ENCODE measurements at regions not wholly inside any gene's neighbourhood (a gene's known extent, or its start where the extent isn't known, plus 50 kb on each side); places are given as distances from the start of the nearest gene placed in this dataset.

DNA sequence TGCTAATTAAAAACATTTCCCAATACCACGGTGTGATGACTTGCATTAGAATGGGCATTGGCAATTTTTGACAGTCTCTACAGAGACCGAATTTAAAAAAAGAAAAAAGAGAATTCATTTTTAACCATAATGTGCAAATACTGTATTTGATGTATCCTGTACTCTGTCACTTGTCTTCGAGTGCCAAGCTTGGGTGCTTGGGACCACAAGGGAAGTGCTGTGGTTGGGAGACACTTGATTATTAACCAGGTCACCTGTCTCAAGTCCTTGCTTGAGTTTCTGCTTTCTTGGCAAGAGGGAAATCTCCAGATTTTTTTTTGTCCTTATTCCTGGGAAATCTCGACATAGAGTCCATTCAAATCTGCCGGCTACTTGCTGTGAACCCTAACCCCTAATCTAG is 209.0 kb downstream of the MC4R start:
- H3K4me3 ChIP-seq (ENCODE audit: low read depth, low read length) = no peak overlapping the region
- TF ChIP-seq, protein P1, sequence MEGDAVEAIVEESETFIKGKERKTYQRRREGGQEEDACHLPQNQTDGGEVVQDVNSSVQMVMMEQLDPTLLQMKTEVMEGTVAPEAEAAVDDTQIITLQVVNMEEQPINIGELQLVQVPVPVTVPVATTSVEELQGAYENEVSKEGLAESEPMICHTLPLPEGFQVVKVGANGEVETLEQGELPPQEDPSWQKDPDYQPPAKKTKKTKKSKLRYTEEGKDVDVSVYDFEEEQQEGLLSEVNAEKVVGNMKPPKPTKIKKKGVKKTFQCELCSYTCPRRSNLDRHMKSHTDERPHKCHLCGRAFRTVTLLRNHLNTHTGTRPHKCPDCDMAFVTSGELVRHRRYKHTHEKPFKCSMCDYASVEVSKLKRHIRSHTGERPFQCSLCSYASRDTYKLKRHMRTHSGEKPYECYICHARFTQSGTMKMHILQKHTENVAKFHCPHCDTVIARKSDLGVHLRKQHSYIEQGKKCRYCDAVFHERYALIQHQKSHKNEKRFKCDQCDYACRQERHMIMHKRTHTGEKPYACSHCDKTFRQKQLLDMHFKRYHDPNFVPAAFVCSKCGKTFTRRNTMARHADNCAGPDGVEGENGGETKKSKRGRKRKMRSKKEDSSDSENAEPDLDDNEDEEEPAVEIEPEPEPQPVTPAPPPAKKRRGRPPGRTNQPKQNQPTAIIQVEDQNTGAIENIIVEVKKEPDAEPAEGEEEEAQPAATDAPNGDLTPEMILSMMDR (IDR thresholded peaks at IDR 0.05; ENCODE audit: low read depth, low read length) = no peak

DNA sequence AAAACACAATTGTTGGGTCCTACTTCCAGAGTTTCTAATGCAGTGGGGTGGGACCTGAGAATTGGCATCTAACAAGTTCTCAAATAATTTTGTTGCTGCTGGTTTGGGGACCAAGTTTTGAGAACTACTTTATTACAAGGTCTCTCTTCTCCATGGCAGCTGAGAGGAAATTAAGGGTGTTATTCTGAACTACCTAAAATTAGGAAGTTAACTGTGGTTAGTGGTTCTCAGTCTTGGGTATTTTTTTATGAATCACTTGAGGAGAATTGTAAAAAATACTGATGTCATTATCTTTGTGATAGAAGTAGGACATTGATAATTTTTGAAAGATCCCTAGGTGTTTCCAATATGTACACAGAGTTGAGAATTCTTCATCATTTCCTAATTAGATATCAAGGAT is 210.2 kb downstream of the MC4R start:
- TF ChIP-seq, protein P1 (IDR thresholded peaks at IDR 0.05; ENCODE audit: low read depth, low read length) = no peak
- H3K4me3 ChIP-seq (ENCODE audit: low read depth, low read length) = no peak overlapping the region

DNA sequence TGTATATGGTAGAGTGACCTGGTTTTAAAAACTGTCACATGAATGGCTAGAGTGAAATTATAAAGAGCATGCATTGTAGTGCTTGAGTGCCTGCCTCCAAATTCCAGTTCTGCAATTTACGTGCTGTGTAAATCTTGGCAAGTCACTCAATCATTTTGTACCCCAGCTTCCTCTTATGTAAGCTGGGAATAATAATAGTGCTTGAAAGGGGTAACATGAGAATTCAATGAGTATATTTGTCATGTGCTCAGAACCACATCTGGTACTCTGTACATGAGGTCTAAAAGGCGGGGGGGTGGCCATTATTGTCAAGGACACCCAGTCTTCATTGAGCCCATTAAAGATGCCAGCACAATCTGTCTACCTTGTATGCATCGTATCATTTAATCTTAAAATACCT is 214.8 kb downstream of the MC4R start:
- no peak overlapping the region for H3K4me3 ChIP-seq (ENCODE audit: low read depth, low read length)
- TF ChIP-seq, protein P1 (IDR thresholded peaks at IDR 0.05; ENCODE audit: low read depth, low read length) = no peak

DNA sequence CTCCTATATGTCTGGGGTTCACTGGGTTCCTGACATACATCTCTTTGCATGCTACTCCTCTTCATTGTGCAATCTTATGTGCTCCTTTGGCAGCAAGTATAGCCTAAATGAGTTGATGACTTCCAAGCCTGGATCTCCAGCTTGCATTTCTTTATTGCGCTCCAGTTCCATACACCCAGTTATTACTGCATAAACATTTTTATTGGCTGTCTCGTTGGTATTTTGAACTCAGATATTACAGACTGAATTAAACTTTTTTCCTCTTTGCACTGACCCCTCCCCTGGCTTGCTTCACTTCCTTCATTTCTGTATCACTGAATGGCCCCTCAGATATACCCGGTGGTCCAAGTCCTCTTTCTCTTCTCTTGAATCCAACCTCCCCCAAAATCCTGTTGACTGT is 219.2 kb downstream of the MC4R start:
- no peak overlapping the region for H3K4me3 ChIP-seq (ENCODE audit: low read depth, low read length)

DNA sequence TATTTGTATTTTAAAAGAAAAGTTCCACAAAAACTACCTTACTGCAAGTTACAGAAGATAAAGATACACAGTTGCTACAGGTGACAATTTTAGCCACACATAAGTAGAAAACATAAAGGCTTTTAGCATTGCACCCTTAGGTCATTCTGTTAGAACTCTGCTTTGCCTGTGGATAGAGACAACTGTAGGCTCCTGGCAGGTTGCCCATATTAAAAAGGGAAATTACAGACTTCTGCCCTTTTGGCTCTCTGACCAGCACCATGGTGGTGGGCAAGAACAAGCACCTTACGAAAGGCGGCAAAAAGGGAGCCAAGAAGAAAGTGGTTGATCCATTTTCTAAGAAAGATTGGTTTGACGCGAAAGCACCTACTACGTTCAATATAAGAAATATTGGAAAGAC is 223.3 kb downstream of the MC4R start:
- TF ChIP-seq, protein P1 (IDR thresholded peaks at IDR 0.05; ENCODE audit: low read depth, low read length) = no peak
- no peak overlapping the region for H3K4me3 ChIP-seq (ENCODE audit: low read depth, low read length)

More for the DNA sequence above, 219.2 kb downstream of the MC4R start:
- TF ChIP-seq, protein P1 (IDR thresholded peaks at IDR 0.05; ENCODE audit: low read depth, low read length) = no peak

DNA sequence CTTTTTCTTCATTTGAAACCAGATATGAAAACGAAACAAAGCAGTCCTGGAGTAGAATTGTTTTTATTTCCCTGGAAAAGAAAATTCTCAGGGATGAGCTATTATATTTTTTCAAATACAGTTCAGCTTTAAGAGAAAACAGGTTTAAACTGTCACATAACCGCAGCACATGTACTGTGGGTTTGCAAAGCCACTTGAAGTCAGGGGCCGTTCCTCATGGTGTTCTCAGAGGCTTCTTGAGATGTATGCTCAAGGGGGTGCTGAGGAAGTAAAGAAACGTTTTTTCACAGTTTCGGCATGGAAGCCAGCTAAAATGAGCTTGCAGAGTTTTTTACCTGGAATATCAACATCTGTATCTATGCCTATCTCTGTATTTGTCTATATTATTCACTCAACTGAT is 225.3 kb downstream of the MC4R start:
- no peak overlapping the region for H3K4me3 ChIP-seq (ENCODE audit: low read depth, low read length)
- TF ChIP-seq, protein P1 (IDR thresholded peaks at IDR 0.05; ENCODE audit: low read depth, low read length) = no peak

DNA sequence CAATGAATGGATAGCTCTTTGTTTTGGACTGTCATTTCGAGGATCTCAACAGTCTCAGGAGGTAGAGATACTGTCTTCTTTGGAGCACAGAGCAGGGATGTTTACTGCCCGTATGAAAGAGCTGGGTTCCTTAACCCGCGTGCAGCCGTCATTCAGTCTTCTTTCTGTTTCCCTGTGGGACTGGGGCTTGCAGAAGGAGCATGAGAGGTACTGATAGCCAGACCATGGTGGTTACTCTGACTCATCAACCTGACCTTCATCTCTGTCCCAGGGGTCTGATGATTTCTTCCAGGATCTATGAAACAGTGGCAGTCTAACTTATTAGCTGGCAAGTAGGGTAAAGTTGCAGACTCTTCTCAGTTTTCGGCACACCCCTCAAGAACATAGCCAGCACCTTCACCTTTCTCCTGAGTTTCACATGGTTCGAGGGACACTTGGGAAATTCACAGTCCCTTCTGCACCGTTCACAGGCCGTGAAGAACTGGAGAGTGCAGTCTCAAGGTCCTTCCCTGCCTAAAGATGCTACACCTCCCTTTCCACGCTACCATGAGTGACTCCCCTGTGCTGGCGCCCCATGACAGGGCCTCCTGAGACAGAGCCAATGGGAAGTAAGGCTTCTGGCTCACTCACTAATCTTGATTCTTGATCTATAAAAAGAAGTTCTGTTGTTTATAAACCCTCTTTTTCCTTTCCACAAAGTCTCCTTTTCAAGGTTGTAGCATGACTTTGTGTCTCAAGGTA is 226.2 kb downstream of the MC4R start:
- no peak overlapping the region for H3K4me3 ChIP-seq (ENCODE audit: low read depth, low read length)
- TF ChIP-seq, protein P1 (IDR thresholded peaks at IDR 0.05; ENCODE audit: low read depth, low read length) = no peak
